ENCODE measurements at regions not wholly inside any gene's neighbourhood (a gene's known extent, or its start where the extent isn't known, plus 50 kb on each side); places are given as distances from the start of the nearest gene placed in this dataset.

- DNase-seq (ENCODE audit: low spot score): no peak
These were observed 238.4 kb upstream of the JUN start for GRCh38 chr1:59022199-59022598.

- DNase-seq (ENCODE audit: low spot score): no peak
These were observed 239.0 kb upstream of the JUN start for GRCh38 chr1:59022799-59023198.

- DNase-seq (ENCODE audit: low spot score): no peak
These were observed 241.4 kb upstream of the JUN start for GRCh38 chr1:59025201-59025600.

- no peak for DNase-seq (ENCODE audit: low spot score)
These were observed 242.1 kb upstream of the JUN start for GRCh38 chr1:59025898-59026426.

DNA sequence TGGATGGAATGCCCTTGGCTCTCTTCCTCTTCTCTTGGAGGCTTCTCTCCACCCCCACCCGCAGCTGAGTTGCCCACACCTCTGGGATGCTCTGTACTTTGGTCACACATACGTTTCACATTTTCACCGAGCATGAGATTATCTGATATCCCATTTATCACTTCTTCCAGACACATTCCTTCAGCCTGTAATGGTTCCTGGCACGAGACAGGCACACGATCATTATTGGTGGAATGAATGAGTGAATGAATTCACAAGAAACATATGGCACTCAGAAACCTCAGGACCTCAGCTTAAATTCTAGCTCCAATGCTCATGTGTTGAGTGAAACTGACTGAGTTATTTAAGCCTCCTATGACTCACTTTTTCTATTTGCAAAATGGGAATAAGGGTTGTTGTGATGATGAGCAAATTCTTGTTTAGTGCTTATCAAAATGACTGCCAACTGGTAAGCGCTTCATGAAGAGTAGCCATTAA lies 242.7 kb upstream of the JUN start:
- DNase-seq (ENCODE audit: low spot score): no peak

GRCh38 chr1:59027177-59027576 lies 243.3 kb upstream of the JUN start:
- DNase-seq (ENCODE audit: low spot score): no peak

DNA sequence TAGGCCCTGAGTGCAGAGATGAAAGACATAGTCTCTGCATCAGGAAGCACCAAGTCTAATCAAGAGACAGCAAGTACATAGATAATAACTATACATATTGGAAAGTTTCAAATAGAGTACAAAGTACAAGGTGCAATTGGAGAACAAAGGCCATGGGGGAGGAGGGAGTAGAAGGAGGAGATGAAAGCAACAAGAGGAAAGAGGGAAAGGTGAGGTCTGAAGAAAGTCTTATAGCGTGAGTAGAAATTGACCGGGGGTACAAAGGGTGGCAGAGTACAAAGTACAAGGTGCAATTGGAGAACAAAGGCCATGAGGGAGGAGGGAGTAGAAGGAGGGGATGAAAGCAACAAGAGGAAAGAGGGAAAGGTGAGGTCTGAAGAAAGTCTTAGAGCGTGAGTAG lies 244.2 kb upstream of the JUN start:
- DNase-seq (ENCODE audit: low spot score): no peak

GRCh38 chr1:59029411-59030167 lies 245.7 kb upstream of the JUN start:
- no peak for DNase-seq (ENCODE audit: low spot score)

- no peak for DNase-seq (ENCODE audit: low spot score)
These were observed 248.4 kb upstream of the JUN start for GRCh38 chr1:59032228-59032627.

- DNase-seq (ENCODE audit: low spot score): no peak
These were observed 249.9 kb upstream of the JUN start for GRCh38 chr1:59033761-59034160.

GRCh38 chr1:59034925-59035324 lies 251.1 kb upstream of the JUN start:
- DNase-seq (ENCODE audit: low spot score): no peak

- DNase-seq (ENCODE audit: low spot score): no peak
These were observed 255.7 kb upstream of the JUN start for GRCh38 chr1:59039551-59039950.

GRCh38 chr1:59040486-59040885 lies 256.4 kb upstream of the FGGY start:
- DNase-seq (ENCODE audit: low spot score): no peak

GRCh38 chr1:59041646-59042277 lies 255.1 kb upstream of the FGGY start:
- no peak for DNase-seq (ENCODE audit: low spot score)

DNA sequence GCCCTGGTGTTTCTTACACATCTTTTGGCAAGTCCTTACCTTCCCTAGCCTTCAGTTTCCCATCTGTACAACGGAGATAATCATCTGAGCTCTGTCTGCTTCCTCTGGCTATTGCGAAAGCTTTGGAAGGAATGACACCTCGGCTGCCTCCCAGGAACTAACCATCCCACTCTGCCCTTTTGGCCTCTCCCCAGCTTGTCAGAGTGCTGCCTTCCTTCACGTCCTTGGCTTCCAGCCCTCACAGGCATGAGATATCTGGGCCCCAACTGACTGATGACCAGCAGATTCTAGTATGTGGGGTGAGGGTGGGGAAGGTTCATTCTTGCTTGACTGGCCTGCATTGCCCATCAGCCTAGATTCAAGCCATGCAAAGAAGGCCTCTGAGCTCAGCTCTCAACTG lies 253.1 kb upstream of the FGGY start:
- DNase-seq (ENCODE audit: low spot score): no peak

DNA sequence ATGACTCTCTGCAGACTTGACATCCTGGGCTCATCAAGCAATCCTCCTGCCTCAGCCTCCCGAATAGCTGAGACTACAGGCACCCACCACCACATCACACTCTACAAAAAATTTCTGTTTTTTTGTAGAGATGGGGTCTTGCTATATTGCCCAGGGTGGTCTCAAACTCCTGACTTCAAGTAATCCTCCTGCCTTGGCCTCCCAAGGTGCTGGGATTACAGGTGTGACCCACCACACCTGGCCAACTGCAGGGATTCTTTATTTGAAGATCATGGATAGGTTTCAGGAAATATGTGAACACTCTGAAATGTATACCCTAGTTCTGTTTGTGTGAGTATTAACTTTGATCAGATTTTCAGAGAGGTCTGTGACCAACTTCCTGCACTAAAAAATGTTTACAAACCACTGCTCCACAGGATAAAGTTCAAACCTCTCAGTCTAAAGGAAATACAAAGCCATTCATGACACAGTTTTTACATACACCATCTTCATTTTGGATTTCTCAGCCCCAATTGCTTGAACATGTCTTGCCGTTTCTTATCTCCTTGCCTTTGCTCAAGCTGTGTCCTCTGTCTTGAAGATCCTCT lies 252.3 kb upstream of the FGGY start:
- no peak for DNase-seq (ENCODE audit: low spot score)

GRCh38 chr1:59045137-59045536 lies 251.8 kb upstream of the FGGY start:
- DNase-seq (ENCODE audit: low spot score): no peak

- no peak for DNase-seq (ENCODE audit: low spot score)
These were observed 251.3 kb upstream of the FGGY start for GRCh38 chr1:59045636-59046035.

GRCh38 chr1:59046134-59046533 lies 250.8 kb upstream of the FGGY start:
- DNase-seq (ENCODE audit: low spot score): no peak

GRCh38 chr1:59046730-59047157 lies 250.2 kb upstream of the FGGY start:
- no peak for DNase-seq (ENCODE audit: low spot score)

DNA sequence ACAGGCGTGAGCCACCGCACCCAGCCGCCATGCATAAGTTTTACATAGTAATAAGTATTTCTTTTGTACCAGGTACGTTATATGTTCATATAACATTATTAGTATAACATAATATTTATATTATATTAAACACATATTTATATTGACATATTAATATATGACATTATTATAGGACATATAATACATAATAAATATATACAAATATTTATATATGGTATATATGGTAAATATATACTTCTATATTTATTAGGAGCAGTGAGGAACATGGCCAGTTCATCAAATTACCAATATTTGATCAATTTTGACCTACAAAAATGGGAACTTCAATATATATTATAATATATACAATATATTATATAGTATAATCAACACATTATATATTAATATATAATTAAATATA lies 245.9 kb upstream of the FGGY start:
- no peak for DNase-seq (ENCODE audit: low spot score)

- no peak for DNase-seq (ENCODE audit: low spot score)
These were observed 244.7 kb upstream of the FGGY start for GRCh38 chr1:59052166-59052590.

Measured in mesenteric fat pad (tissue), 1 donor.